NT2/D1 (cell line): ENCODE measurements at regions not wholly inside any gene's neighbourhood (a gene's known extent, or its start where the extent isn't known, plus 50 kb on each side); places are given as distances from the start of the nearest gene placed in this dataset.

ENCODE experiments used
- SUZ12 ChIP-seq: IDR thresholded peaks from 2 replicates; pipeline ENCODE4 v1.6.1; 2011; ENCODE audit not compliant: insufficient read length, insufficient read depth; ENCODE audit errors: extremely low read depth
- YY1 ChIP-seq: IDR thresholded peaks from 2 replicates; pipeline ENCODE4 v1.6.1; 2011; ENCODE audit not compliant: insufficient read length, insufficient read depth
- ZNF274 ChIP-seq: IDR thresholded peaks from 2 replicates; pipeline ENCODE4 v1.6.1; 2011; ENCODE audit warnings: mild to moderate bottlenecking, low read depth, low read length

DNA sequence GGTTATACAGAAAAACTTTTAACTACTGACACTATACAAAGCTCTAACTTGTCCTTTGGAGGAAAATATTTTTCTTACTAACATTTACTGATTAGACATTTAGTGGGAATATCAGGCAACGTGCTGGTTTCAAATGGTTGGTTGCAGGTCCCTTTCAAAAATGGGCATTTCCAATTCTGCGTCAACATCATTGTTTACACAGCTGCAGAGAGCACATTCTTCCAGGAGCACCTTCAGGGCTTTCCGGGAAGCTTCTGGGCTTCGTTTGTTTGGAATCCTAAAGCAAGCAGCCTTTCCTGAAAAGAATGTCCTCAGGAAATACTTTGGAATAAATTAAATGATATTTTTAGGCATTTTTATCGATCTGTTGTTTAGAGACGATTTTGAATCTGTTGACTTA is 289.7 kb downstream of the TRIML1 start:
- no peak for TF ChIP-seq SUZ12
- no peak for TF ChIP-seq ZNF274
- no peak for TF ChIP-seq YY1
